SHP77 treated with DMSO at 0.1 percent for 48 hours (cell line): ENCODE measurements at regions not wholly inside any gene's neighbourhood (a gene's known extent, or its start where the extent isn't known, plus 50 kb on each side); places are given as distances from the start of the nearest gene placed in this dataset.
"Not testable (repeated sequence)": the region's sequence is repeated elsewhere in the genome, so short reads cannot be mapped to it uniquely, and the experiment has no call there.

Experiments used
- DNase-seq: peaks from one replicate; lab custom pipeline; 2025; lab: John Stamatoyannopoulos, UW

DNA sequence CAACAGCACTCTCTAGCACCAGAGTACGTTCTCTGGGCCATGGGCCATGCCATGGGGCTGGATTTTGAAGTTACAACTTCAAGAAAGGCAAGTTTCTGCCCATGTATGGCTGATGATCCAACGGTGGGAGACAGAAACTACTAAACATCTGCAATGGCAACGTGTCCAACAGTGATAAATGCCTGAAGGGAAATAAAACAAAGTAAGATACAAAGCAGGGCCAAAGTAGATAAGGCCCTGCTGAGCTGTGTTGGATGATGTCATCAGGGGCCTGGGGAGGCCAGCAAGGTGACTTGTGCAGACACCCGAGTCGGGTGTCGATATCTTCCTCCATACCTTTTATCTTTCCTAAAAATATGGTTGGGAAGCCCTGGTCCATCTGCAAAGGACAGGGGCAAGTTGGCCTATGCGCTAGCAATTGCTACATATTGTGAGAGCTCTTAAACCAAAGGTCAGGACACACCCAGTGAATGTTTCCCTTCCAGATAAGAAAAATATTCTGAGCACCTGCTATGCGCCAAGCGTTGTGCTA, 487.2 kb downstream of the MN1 start:
- no peak for DNase-seq

DNA sequence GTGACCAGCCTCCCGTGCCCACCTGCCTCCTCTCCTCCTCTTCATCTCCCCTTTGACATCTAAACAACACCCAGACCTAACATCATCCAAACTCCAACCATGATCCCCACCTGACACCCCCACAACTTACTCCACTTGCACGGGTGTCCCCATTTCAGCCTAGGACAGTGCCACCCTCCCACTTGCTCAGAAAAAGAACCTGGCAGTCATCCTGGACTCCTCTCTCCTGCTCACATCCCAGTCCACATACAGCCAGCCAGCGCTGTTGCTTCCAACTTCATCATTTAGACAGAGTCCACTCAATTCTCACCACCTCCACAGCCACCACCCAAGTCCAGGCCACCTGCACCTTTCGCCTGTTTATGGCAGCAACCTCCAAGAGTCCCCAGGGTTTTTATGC, 485.7 kb downstream of the MN1 start:
- no peak for DNase-seq

DNA sequence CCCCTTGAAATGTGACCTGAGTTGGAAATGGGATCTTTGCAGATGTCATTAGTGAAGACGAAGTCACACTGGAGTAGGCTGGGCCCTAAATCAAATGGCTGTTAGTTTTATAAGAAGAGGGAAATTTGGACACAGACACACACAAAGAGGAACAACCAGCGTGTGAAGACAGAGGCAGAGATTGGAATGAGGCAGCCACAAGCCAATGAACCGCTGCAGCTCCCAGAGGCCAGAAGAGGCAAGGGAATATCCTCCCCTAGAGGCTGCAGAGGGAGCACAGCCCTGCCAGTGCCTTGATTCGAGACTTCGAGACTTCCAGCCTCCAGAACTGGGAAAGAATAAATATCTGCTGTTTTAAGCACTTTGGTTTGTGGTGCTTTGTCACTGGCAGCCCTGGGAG, 484.5 kb downstream of the MN1 start:
- DNase-seq: no peak

DNA sequence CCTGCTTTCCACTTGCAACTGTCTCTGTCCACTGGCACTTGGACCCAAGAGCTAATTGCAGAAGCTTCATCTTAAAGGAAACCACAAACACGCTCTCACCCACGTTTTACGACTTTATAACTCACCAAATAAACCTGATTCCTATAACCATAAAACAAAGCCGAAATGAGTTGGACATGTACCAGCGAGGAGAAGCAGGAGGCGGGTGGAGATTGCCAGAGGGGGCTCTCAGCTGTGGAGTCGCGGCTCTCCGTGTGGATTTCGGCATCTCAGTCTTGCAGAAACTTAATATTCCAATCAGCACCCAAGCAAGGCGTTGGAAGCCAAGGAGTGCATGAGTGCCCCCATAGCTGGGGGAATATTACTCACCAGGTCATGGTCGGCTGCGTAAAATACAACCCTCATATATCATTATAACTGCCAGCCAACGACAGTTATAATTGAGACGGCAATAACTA, 483.6 kb downstream of the MN1 start:
- no peak for DNase-seq

DNA sequence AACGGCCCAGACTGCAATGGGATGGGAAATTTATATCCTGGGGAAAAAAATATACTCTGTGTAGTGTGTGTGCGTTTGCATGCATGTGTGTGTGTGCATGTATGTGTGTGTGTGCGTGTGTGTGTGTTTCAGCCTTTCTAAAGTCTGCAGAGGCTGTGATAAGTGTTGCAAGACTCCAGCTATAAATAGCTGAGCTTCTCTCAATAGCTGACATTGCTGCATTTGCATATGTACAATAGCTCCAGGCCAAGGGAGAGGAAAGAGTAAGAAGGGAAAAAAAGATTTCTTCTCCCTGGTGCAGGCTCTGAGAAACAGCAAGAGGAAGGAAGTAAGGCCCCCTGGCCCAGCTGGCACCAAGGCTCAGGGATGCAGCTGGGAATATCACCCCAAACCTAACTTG, 483.0 kb downstream of the MN1 start:
- no peak for DNase-seq

DNA sequence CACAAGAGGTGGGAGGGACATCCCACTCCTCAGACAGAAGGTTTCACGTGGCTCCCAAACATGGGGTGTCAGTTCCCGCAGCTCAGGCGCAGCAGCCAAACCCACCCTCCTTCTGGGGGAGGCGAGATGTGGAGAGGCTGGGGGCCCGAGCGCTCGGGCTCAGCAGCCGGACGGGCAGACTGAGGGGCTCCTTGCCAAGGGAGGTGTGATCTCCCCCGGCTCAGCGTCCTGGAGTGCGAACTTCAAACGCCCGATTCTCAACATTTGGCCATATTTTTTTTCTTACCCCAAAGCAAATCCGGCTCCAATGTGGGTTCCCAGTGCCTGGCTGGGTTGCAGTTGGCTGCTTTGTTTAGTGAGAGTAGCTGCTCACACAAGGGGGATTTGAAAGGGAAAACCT, 477.9 kb downstream of the MN1 start:
- DNase-seq: no peak

DNA sequence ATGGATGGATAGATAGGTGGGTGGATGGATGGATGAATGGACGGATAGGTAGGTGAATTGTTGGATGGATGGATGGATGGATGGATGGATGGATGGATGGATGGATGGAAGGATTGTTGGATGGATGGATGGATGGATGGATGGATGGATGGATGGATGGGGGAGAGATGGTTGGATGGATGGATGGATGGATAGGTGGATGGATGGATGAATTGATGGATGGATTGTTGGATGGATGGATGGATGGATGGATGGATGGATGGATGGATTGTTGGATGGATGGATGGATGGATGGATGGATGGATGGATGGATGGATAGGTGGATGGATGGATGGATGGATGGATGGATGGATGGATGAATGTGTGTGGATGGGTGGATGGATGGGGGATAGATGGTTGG, 476.6 kb downstream of the MN1 start:
- DNase-seq: not testable (repeated sequence)

DNA sequence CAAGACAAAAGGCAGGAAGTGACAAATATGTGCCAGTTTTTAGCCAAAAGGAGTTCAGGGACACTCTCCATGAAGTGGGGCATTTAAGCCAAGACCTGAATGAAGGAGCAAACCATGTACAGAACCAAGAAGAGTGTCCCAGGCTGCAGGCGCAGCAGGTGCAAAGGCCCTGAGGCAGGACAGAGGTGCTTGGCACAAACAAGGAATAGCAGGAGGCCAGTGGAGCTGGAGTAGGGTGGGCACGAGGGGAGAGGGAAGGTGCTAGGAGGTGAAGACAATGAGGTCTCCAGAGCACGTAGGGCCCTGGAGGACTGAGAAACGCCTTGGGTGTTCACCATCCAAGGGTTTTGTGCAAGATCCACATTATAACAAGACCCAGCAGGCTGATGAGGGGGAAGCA, 474.1 kb downstream of the MN1 start:
- no peak for DNase-seq

DNA sequence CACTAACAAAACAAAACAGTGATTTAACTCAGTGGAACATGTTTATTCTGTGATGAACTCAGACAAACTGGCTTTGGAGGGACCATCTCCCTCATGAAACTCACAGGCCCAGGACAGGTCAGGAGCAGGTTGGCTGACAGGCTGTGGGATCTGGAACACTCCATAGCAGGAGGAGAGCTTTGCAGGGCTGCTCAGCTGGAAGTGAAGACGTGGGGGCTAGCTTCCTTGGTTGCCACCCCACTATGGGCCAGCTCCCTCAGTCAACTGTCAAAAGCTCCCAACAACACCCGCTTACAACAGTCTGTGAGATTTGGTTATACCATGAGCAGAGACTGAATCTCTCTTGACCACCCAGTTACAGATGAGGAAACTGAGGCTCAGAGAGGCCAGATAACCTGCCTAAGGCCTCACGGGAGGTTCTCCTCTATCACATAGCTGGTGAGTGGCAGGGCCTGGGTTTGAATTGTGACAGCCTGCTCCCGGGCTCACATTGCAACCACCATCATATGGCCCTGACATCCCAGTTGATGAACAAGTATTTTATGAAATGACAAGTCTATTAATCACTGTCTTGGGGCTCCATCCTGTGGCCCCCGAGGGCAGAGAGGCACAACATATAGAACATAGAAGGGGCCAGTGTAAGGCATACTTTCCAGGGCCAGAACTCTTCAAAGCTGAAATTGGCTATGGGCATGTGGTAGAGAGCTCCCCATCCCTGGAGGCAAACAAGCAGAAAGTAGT, 473.4 kb downstream of the MN1 start:
- DNase-seq: no peak

DNA sequence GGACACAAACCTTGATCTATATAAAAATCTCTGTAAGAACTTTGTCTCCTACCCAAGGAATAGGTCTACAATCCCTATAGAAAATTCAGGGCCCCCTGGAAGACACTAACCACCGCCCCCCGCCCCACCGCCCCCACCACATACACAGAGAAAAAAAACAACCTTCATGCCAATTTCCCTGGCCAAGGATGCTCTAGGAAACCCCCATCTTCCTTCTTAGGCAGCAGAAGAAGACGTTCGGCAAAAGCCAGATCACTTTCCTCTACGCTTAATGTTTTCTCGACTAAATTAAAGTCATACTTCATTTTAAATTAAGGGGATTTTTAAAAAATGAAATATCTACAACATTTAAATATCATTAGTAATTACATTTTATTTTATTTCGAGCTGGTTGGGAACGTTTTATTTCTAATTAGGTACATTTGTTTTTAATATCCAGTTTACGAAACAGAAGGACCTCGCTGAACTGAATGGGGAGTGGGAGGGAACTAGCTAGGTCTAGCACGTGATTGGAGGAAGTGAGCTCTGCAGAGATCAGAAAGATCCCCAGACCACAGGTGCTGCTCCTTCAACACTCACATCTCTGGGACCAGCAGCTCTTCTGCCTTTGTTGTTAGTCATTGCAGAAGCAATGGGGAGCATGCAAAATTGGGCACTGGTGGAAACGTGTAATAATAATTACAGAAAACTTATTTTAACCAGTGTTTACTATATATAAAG, 472.3 kb downstream of the MN1 start:
- DNase-seq: no peak

DNA sequence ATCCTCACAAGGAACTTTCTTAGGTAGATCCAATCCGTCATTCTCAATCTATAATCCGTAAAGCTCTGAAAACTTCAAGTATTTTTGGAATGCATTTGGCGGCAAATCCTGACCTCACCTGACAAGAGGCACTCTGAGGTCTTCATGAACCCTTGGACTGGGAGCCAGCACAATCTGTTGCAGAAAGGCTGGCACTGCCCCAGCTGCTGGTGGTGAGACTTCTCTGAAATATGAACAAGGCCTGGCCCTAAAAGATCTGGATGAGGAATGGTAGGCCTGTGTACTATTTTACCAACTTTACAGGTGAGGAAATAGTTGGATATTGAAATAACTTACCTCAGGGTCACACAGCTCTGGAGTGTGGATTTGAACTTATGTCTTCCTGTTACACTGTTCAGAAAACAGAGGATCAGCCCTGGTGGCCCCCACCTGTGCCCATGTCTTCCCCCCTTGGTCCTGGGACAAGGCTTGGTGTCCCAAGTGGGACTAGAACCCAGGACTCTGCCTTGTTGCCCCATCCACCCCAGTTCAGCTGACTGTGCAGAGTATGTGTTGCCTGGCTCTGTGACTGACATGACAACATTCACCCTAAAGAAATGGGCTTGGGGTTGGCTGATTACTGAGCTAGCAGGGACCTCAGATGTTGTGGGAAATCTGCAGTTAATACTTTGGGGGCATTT, 471.4 kb downstream of the MN1 start:
- no peak for DNase-seq

DNA sequence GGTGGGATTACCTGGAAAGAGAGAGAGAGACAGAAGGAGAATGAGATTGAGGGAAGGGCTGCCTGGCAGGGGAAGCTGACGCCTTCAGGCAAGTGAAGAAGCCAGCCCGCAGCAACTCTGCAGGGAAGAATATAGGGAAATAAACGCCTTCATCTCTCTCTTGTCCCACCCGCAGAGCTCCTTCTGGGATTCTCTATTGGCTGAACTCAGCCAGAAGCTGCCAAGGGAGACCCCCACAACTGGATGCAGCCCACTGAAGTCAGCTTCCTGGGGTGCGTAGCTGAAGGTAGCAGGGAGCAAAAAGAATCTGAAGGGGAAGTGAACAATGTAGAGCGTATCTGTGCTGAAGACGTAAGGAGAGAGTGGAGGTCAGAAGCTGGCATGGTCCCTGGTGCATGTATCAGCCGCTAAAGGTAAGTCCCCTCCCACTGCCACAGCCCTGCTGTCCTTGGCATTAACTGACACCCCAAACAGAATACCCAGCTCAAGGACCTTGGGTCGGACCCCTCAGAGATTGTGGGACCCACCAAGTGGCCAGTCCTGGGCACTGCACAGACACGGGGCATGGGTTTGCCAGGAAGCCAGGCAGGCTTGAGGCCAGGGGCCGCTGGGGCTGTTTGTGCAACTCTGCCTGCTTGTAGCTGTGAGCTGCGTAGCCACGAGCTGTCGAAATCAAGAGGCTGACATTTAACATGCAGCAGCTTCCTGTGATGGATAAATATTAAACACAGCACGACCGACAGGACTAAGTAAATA, 469.9 kb downstream of the MN1 start:
- DNase-seq: no peak

DNA sequence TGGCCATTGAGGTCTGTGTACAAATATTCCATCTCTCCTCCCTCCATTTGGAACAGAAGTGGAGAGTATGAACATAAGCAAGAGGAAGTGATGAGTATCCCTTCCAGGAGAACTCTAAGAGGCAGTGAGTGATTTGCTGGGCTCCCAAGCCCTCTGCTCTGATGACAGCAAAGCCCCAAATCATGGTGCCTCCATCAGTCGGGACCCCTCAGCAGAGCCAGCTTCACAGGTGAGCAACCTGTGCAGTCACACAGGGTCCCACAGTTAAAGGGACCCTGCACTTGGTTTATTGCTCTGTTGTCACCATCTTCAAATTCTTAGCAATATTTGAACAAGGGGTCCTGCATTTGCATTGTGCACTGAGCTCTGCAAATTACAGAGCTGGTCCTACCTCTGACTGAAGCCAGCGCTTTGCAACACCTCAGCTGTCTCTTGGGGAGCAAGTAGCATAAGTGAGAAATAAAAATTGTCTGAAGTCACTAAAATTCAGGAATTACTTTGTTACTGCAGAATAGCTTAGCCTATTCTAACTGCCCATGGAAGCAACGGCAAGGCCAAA, 466.4 kb downstream of the MN1 start:
- no peak for DNase-seq

DNA sequence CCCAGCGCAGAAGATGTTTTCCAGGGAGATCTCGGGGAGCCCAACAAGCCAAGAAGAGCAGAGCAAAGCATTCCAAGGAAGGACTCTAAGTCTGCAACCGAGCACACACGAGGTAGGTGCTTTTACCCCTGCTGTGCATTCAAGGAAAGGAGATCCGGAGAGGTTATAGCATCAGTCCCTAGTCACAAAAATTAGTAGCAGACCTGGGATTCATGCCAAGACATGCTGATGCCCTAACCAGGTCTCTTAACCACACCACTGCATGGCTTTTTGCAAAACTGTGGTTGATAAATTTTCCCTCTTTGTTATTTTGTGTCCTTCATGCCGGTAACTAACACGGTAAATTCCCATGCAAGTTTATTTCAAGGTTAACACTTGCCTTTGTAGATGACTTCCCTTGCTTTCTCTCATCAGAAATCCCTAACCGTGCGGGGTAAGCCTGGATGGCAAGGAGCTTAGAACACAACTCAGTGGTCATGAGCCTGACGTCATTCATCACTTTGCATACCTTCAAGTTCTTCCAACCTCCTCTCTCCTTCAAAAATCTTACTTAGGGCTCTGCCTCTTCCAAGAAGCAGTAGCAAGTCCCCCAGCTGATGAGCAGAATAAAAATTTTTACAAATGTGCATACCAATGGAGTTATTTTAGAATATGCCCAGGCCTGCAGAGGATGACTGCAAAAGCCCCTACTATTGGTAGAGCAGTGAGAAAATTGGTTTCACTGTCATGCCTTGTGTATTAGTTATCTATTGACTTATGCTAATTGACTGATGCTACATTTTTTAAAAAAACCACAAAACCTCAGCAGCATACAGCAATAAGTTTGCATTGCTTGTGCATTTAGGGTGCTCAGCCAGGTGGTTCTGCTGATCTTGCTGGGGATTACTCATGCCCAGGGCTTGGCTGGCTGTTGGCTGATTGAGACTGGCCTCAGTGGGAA, 465.1 kb downstream of the MN1 start:
- no peak for DNase-seq

DNA sequence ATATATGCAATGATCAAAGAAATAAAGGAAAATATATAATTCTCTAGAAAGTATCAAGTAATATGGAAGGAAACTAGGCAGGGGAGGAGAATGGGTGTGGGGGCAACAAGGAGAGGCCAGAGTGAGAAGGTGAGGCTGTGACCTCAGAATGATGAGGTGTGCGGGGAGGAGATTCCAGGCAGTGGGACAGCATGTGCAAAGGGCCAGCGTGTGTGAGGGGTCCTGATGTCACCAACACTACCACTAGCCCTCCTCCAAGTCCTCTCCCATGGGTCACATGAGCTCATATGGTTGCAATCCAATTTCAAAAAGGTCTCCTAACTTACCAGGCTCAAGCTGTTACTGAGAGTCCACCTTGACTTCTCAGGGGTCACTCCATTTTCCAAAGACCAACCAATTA, 463.9 kb downstream of the MN1 start:
- DNase-seq: no peak

DNA sequence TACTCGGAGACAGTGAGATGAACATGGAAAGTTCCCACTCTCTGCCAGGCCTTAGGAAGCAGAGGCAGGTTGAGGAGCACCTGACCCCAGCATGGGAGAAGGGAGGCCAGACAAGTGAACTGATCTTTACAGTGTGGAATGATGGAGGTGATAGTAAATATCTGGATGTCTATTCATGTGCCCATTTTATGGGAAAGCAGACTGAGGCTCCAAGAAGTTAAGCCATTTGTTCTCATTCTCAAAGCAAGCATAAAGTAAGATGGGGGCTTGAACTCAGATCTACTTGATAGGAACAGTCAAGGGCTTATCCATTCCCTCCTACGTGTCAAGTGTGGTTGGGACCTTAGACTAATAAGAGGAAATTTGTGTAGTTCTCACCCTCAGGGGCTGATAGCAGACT, 461.5 kb downstream of the MN1 start:
- DNase-seq: no peak

DNA sequence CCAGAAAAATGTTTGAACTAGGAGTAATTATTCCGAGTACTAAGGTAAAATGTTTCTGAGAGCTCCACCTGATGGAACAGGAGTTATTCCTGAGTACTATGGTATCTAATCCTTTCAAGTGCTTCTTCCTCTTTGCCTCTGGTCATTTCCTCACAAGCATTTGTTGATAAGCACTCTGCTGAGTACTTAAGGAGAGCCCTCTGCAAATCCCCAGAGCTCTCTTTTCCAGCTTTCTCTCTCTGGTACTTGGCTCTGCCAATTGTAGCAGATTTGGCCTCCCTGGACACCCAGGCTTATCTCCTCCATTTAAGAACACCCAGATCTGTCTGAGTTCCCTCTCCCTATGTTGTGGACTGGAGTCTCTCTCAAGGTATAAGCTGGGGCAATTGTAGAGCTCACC, 457.0 kb downstream of the MN1 start:
- no peak for DNase-seq

DNA sequence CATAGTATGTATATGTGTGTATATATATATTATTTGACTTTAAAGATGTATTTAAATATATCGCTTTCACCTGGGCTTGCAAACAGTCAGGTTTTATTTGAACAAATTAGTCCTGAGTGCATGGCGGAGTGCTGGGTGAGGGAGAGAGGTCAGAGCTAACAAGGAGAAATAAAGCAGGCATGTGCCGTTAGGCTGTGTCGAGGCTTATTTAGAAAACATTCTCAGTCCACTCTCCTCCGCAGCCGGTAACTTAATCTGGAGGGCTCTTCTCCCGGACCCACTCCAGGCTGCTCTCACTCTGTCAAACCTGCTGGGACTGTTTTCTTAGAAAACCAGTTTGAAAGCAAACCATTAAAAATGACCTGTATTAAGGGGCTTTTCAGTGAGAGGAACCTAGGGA, 455.9 kb downstream of the MN1 start:
- no peak for DNase-seq

DNA sequence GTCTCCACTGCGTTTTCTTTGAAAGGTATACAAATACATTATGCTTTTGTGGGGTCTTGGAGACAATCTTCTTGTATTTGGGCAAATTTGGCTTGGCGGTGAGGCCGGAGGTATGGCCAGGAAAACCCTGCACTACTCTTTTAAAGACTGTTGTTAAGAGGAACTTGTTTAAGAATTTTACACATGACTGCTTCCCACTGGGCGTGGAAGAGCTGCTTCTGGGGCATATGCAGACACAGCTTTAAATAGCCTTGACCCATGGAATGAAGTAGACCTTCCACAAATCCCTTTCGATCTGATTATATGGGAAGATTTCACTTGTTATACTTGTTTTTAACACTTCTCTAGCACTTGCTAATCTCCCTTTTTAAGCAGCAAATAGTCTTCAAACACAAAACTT, 453.6 kb downstream of the MN1 start:
- DNase-seq: no peak

DNA sequence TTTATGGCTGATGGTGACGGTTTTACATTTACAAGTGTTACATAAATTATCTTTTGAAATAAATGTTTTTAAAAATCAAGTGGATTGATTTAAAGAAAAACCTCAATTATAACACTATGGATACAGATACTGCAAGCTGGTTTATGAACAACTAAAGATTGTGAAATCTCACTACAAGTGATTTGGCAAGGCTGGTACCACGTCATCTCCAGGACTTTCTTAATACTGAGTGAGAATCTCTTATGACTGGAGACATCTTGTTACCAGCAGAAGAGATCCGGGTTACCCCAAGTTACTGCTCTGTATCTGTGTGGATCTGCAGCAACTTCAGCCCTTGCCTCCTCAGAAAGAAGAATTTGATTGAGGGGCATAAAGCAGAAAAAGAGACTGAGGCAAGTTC, 452.9 kb downstream of the MN1 start:
- DNase-seq: no peak

DNA sequence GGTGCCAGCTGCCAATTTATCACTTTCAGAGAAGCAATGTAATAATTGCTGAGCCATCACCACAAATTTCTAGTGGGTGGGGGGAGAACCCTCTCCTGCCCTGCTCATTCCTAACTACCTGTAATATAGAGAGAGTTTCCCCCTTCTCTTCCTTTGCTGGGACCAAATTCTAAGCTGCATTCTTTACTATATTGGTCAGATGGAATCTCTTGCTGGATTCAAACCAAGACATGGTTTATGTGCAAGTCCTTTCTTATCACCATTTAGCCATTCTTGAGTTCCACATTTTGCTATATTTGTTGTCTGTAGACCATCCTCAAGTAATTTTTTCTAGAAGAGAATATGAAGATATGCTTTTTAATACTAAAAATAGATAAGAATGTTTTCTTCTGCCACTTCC, 452.1 kb downstream of the MN1 start:
- no peak for DNase-seq
